ENCODE measurements at regions not wholly inside any gene's neighbourhood (a gene's known extent, or its start where the extent isn't known, plus 50 kb on each side); places are given as distances from the start of the nearest gene placed in this dataset.

- TF ChIP-seq USF1 (IDR thresholded peaks at IDR 0.05) = no peak
- no peak for TF ChIP-seq RAD21 (IDR thresholded peaks at IDR 0.05; ENCODE audit: low read depth)
- TF ChIP-seq MAX (IDR thresholded peaks at IDR 0.05) = no peak
- no peak for TF ChIP-seq EP300 (IDR thresholded peaks at IDR 0.05; ENCODE audit: borderline replicate concordance)
- no peak for TF ChIP-seq TAF1 (IDR thresholded peaks at IDR 0.05; ENCODE audit: low read depth)
- no peak for TF ChIP-seq NFIC (IDR thresholded peaks at IDR 0.05)
Measured at GRCh38 chrX:134158821-134159512, 78.0 kb upstream of the CCDC160 start.
